Skeletal muscle satellite cell (primary cell): ENCODE measurements at regions not wholly inside any gene's neighbourhood (a gene's known extent, or its start where the extent isn't known, plus 50 kb on each side); places are given as distances from the start of the nearest gene placed in this dataset.

Experiments
- H3K27me3 ChIP-seq: 2 replicates; pipeline ENCODE4 v1.7.0; 2013; ENCODE audit warnings: low read length; ENCODE audit not compliant: control insufficient read depth, insufficient read depth
- H3K36me3 ChIP-seq: 2 replicates; pipeline ENCODE4 v1.7.0; 2013; ENCODE audit warnings: mild to moderate bottlenecking, control low read depth, low read length; ENCODE audit not compliant: insufficient read depth
- H3K4me1 ChIP-seq: 2 replicates; pipeline ENCODE4 v1.7.0; 2013; ENCODE audit warnings: low read length; ENCODE audit not compliant: control insufficient read depth, insufficient read depth
- H3K4me2 ChIP-seq: 2 replicates; pipeline ENCODE4 v1.7.0; 2013; ENCODE audit warnings: mild to moderate bottlenecking, low read length
- H3K4me3 ChIP-seq: 2 replicates; pipeline ENCODE4 v1.7.0; 2013; ENCODE audit warnings: low read length
- H3K9ac ChIP-seq: 2 replicates; pipeline ENCODE4 v1.7.0; 2013; ENCODE audit warnings: mild to moderate bottlenecking, low read depth, low read length, moderate library complexity
- H3K9me3 ChIP-seq: replicated peaks from 2 replicates; pipeline ENCODE4 v1.7.0; 2013; ENCODE audit warnings: mild to moderate bottlenecking, control low read depth, low read length

DNA sequence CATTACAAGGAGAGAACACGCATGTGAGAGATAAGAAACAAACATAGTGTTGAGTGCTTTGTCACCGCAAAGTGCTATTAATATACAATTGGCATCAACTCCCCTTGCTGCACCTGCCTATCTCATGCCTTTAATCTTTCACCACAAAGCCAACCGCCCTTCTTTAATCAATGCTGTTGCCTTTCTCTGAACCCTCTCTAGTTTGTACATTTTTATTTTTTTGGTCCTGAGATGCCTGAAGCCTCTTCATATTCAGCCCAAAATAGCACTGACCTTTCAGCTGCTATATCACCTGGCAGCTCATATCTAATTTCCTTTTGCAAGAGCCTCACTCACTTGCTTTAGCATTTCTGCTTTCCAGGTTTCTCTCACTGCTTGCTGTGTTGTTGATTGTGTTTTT is 504.7 kb downstream of the NUF2 start:
- H3K4me2 ChIP-seq: no peak overlapping the region
- H3K4me1 ChIP-seq: peaks cover 16% of the 10 kb centered on the region
- H3K9me3 ChIP-seq: no peaks in the 10 kb centered on the region
- H3K27me3 ChIP-seq: no peaks in the 10 kb centered on the region
- no peak overlapping the region for H3K4me3 ChIP-seq
- no peak overlapping the region for H3K9ac ChIP-seq
- H3K36me3 ChIP-seq: no peaks in the 10 kb centered on the region

DNA sequence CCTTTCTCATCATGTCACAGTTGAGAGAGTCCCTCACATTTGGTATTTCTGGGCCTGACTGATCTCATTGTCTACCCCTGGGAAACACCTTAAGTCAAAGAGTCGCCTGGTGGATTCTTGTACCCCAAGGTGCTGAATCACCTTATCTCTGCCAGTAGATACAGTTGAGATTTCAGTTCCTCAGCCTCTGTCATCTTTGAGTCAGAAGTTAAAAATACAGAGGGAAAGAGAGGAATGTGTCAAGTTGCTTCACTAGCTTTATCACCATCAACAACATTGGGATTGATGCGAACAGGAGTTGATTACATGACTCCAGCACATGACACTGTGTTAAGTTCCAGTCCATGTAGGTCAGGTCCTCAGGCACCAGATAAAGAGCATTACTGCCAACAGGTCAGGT is 513.0 kb downstream of the NUF2 start:
- Histone ChIP-seq H3K4me1 (peaks cover 11% of the 10 kb centered on the region), H3K9ac (no peak overlapping the region), H3K27me3 (no peaks in the 10 kb centered on the region), H3K4me3 (no peak overlapping the region), H3K36me3 (no peaks in the 10 kb centered on the region), H3K9me3 (no peaks in the 10 kb centered on the region), H3K4me2 (no peak overlapping the region)

DNA sequence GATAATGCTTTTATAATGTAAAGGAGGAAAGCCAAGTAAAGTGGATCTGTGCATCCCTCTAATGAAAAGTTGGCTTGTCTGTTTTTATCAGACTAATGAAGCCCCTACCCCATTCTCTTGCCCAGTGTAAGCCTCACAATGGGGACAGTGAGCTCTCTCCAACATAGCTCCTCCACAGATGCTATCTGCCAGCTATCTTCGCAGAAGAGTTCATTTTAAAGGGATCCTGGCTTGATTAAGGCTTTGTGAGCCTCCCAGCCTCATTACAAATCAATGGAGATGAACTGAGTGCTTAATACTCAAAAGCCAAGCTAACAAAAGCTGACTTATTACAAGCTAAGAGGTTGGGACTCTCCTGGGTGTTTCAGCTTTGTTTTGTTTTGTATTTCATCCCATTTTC is 514.7 kb downstream of the NUF2 start:
- H3K27me3 ChIP-seq: no peaks in the 10 kb centered on the region
- H3K36me3 ChIP-seq: no peaks in the 10 kb centered on the region
- no peak overlapping the region for H3K4me2 ChIP-seq
- H3K9me3 ChIP-seq: no peaks in the 10 kb centered on the region
- H3K4me1 ChIP-seq: peaks cover 11% of the 10 kb centered on the region
- no peak overlapping the region for H3K9ac ChIP-seq
- no peak overlapping the region for H3K4me3 ChIP-seq

DNA sequence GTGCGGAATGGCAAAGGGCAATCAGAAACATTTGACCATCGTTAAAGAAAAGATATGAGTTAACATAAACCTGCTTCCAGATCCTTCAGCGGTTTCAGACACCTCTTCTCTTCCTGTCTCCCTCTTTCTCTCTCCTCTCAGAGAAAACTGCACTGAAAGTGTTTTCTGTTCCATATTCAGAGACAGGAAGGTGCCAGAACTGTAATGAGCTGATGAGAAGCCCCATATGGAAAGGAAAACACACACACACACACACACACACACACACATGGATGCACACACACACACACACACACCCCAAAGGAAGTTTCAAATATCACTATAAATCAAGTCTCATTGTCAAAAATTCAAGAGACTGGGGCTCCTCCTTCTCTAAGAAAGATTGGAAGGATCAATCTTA is 515.5 kb downstream of the NUF2 start:
- Histone ChIP-seq H3K27me3 (no peaks in the 10 kb centered on the region), H3K9me3 (no peaks in the 10 kb centered on the region), H3K4me3 (no peak overlapping the region), H3K4me1 (peaks cover 11% of the 10 kb centered on the region), H3K36me3 (no peaks in the 10 kb centered on the region), H3K4me2 (no peak overlapping the region), H3K9ac (no peak overlapping the region)

DNA sequence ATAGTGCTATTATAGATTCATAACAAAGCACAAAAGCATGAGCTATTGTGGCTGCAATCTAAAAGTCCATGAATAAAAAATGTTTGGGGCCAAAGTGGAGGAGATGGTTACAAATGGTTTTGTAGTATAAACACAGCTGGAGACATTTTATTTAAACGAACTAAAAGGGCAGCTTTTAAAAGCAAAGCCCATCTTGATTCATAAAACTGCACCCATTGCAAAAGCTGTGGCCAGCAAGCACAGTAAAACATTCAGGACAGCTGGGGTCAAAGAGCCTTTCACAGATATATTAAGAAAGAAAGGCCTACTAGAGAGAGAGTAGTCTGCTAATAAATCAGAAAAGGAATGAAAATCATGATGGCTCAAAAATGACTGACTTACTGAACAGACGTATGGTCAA is 520.8 kb downstream of the NUF2 start:
- Histone ChIP-seq H3K9me3 (no peaks in the 10 kb centered on the region), H3K27me3 (no peaks in the 10 kb centered on the region), H3K4me1 (peaks cover 19% of the 10 kb centered on the region), H3K36me3 (no peaks in the 10 kb centered on the region), H3K9ac (no peak overlapping the region), H3K4me3 (no peak overlapping the region), H3K4me2 (no peak overlapping the region)

DNA sequence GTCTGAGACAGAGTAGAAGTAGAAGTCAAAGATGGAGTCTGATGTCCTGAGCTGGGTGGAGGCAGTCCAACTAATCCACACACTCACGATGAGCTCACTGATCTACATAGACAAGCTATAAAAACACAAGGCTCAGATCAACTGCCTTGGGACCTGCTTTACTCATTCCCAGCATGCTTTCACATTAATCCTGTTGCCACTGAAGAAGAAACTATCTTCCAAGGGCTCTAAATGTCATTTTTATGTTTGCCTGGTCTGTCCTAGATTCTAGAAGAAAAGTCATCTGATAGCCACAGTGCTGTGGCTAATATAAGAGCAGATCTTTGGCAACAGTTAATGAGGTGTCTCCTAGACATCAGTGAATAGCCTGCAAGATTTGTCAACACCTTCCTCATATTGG is 522.7 kb downstream of the NUF2 start:
- no peaks in the 10 kb centered on the region for H3K27me3 ChIP-seq
- H3K9ac ChIP-seq: no peak overlapping the region
- no peak overlapping the region for H3K4me2 ChIP-seq
- H3K36me3 ChIP-seq: no peaks in the 10 kb centered on the region
- H3K4me3 ChIP-seq: no peak overlapping the region
- peaks cover 19% of the 10 kb centered on the region for H3K4me1 ChIP-seq
- no peaks in the 10 kb centered on the region for H3K9me3 ChIP-seq

DNA sequence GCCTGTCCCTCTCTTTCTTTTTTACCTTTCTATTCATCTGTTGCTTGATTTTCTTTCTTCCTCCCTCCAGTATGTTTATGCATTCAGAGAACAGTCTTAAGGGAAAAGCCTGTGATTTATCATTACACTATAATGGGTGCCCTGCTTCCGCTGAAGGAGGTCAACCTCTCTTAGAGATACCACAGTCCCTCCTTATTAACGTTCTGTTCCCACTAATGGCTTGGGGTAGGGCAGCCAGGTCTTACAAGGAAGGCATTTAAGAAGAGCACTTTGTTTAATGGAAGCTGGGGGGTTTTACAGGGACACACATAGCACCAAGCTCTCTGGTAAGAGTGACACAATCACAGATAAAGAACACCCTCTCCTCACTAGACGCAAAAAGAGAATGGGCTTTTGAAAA is 523.5 kb downstream of the NUF2 start:
- H3K36me3 ChIP-seq: no peaks in the 10 kb centered on the region
- no peaks in the 10 kb centered on the region for H3K9me3 ChIP-seq
- no peaks in the 10 kb centered on the region for H3K27me3 ChIP-seq
- no peak overlapping the region for H3K9ac ChIP-seq
- no peak overlapping the region for H3K4me2 ChIP-seq
- peaks cover 19% of the 10 kb centered on the region for H3K4me1 ChIP-seq
- H3K4me3 ChIP-seq: no peak overlapping the region

DNA sequence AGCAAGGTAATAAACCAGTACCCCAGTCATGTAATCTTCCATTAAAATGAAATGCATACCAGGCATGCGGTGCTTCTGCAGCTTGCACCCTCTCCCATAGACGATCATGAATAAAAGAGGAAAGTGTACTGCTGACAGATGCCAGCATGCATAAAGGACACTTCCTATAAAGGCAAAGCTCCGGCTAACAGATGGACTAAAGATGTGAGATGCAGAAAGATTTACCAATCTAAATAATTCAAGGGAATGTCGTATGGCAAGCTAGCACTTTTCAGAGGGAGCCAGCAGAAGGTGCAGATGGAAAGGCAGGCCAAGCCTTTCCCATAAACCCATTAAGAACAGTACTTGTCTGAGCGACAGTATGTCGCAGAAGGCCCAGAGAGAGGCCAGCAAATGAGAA is 542.0 kb downstream of the NUF2 start:
- H3K4me1 ChIP-seq: no peaks in the 10 kb centered on the region
- no peaks in the 10 kb centered on the region for H3K36me3 ChIP-seq
- no peak overlapping the region for H3K4me2 ChIP-seq
- no peaks in the 10 kb centered on the region for H3K27me3 ChIP-seq
- no peak overlapping the region for H3K9ac ChIP-seq
- no peak overlapping the region for H3K4me3 ChIP-seq
- no peaks in the 10 kb centered on the region for H3K9me3 ChIP-seq

DNA sequence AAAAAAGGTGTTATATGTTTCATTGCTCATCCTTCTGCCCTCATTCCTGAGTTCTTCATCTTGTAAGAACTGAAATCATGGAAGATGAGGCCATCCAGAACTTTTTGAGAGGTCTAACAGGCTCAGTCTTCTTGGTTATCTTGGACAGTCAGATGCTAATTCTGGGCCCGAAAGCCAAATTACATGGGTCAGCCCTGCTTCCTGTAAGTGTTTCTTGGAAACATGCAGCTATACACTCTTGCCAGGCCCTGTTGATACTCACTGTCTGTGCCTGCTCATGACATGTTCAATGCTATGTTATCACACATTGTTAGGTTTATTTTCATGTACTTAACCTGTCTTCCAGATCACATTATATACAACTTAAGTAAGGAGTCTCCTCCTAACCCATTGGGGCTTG is 542.5 kb downstream of the NUF2 start:
- Histone ChIP-seq H3K4me3 (no peak overlapping the region), H3K27me3 (no peaks in the 10 kb centered on the region), H3K4me2 (no peak overlapping the region), H3K36me3 (no peaks in the 10 kb centered on the region), H3K4me1 (no peaks in the 10 kb centered on the region), H3K9ac (no peak overlapping the region), H3K9me3 (no peaks in the 10 kb centered on the region)

DNA sequence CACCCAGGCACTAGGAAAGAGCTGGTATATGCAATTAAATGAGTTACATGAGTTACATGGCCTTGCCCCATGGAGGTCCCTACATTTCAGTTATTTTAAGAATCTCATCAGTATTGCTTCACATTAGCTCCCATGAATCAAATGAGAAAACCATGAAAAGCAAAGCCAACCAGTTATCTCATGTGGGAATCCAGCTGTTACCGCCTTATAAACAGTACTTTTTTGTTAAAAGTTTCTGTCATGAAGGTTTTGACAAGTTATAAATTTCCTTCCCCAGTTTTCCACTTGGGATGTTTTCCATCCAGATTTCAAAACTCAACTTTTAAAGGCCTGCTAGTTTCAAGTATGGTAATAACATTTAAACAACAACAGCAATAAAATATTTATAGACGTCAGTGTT is 544.8 kb downstream of the NUF2 start:
- Histone ChIP-seq H3K4me3 (no peak overlapping the region), H3K36me3 (no peaks in the 10 kb centered on the region), H3K27me3 (no peaks in the 10 kb centered on the region), H3K4me1 (peaks cover 19% of the 10 kb centered on the region), H3K9me3 (no peaks in the 10 kb centered on the region), H3K9ac (no peak overlapping the region), H3K4me2 (no peak overlapping the region)

DNA sequence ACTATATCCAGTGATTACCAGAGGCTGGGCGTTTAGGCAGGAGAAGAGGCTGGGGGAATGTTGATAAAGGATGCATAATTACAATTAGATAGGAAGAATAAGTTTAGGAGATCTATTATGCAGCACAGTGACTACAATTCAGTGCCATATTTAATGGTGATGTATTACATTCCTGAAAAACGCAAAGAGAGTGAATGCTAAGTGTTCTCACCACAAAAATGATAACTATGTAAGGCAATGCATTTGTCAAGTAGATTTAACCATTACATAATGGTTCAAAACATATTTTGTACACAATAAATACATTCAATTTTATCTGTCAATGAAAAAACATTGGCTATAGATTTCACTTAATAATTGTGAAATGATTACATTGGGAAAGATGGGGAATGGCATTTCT is 548.9 kb downstream of the NUF2 start:
- H3K4me3 ChIP-seq: no peak overlapping the region
- H3K27me3 ChIP-seq: no peaks in the 10 kb centered on the region
- H3K9me3 ChIP-seq: no peaks in the 10 kb centered on the region
- H3K4me1 ChIP-seq: peaks cover 44% of the 10 kb centered on the region
- no peaks in the 10 kb centered on the region for H3K36me3 ChIP-seq
- H3K4me2 ChIP-seq: no peak overlapping the region
- H3K9ac ChIP-seq: no peak overlapping the region

DNA sequence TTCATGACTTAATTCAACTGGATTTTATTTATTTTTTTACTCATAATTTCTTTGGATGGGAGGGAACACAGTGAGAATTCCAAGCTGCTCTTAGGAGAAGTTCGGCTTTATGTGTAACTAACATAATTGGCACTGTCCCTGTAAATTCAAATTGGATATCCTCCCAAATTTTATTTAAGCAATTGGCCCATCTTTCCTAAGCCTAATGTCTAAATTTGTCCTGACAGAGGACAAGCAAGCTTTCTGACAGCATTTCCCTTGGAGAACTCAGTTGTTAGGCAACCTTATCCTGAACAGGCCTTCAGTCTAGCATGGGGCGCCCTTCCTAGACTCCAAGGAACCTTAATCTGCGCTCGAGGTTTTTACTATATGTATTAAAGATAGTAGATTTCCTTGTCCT is 550.3 kb downstream of the NUF2 start:
- Histone ChIP-seq H3K4me2 (no peak overlapping the region), H3K9me3 (no peaks in the 10 kb centered on the region), H3K36me3 (no peaks in the 10 kb centered on the region), H3K9ac (no peak overlapping the region), H3K27me3 (no peaks in the 10 kb centered on the region), H3K4me3 (no peak overlapping the region), H3K4me1 (peaks cover 58% of the 10 kb centered on the region)

DNA sequence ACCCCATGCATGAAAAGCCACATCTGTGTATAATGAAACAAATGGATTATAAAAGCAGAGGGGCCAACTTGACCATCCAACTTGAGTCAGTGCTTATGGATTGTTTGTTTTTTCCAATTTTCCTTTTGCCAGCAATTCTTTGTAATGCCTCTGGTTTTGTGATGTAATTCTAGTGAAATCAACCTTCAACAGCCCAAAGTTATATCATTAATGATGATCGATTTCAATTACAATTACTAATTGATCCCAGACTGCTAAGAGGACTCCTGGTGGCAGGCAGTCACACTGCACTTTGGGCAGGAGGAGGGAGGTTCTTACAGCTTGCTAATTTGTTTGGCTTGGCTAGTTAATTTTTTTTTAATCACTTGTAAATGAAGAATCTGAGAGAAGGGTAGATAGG is 552.3 kb downstream of the NUF2 start:
- no peak overlapping the region for H3K9ac ChIP-seq
- no peak overlapping the region for H3K4me2 ChIP-seq
- H3K36me3 ChIP-seq: no peaks in the 10 kb centered on the region
- no peak overlapping the region for H3K4me3 ChIP-seq
- no peaks in the 10 kb centered on the region for H3K27me3 ChIP-seq
- no peaks in the 10 kb centered on the region for H3K9me3 ChIP-seq
- peaks cover 61% of the 10 kb centered on the region for H3K4me1 ChIP-seq
